ENCODE measurements at regions not wholly inside any gene's neighbourhood (a gene's known extent, or its start where the extent isn't known, plus 50 kb on each side); places are given as distances from the start of the nearest gene placed in this dataset.

- H3K4me3 ChIP-seq = no peak overlapping the region
- no peaks in the 10 kb centered on the region for H3K27me3 ChIP-seq (ENCODE audit: insufficient read depth, low read depth)
- no TSS peak for BruUV-seq (replicated peaks)
- no peaks in the 10 kb centered on the region for H3K79me2 ChIP-seq (ENCODE audit: low read depth)
- ChIA-PET POLR2A (ENCODE audit: unreplicated experiment) (no interaction called here), CTCF (no interaction called here)
- peaks cover 6% of the 10 kb centered on the region; the same call in 1 of the 2 replicates for H3K4me1 ChIP-seq (replicated peaks; ENCODE audit: insufficient read depth)
- H3F3A ChIP-seq (ENCODE audit: insufficient read depth, low read depth) = no peaks in the 10 kb centered on the region
- DNase-seq = no peak
- no peaks in the 10 kb centered on the region for H3K36me3 ChIP-seq (ENCODE audit: low read depth)
- intact Hi-C loops (cut with micrococcal nuclease; ENCODE audit: unreplicated experiment) = no loop called here
- H3K27ac ChIP-seq = no peak overlapping the region
- H2AFZ ChIP-seq = no peak overlapping the region
- H3K4me2 ChIP-seq = no peak overlapping the region
- no peaks in the 10 kb centered on the region for H4K20me1 ChIP-seq (ENCODE audit: insufficient read depth)
- 0 out of 2 replicates have a peak, but pooled peaks cover 3% of the 10 kb centered on the region for H3K9me2 ChIP-seq (ENCODE audit: insufficient read depth)
- TF ChIP-seq CTCF (conservative IDR thresholded peaks at IDR 0.05) (no peak), EZH2 (IDR thresholded peaks at IDR 0.05; ENCODE audit: low read depth) (no peak)
- no peaks in the 10 kb centered on the region for H3K9me3 ChIP-seq (ENCODE audit: insufficient read depth, low read depth)
Measured at GRCh38 chr7:26070290-26070689, 81.7 kb upstream of the NFE2L3 start.

- intact Hi-C loops (cut with micrococcal nuclease; ENCODE audit: unreplicated experiment) = no loop called here
- no peaks in the 10 kb centered on the region for H3K27me3 ChIP-seq (ENCODE audit: insufficient read depth, low read depth)
- H3K4me2 ChIP-seq = no peak overlapping the region
- no peaks in the 10 kb centered on the region for H3F3A ChIP-seq (ENCODE audit: insufficient read depth, low read depth)
- no TSS peak for BruUV-seq (replicated peaks)
- CTCF ChIA-PET = no interaction called here
- H3K79me2 ChIP-seq (ENCODE audit: low read depth) = no peaks in the 10 kb centered on the region
- POLR2A ChIA-PET (ENCODE audit: unreplicated experiment) = no interaction called here
- no peak for TF ChIP-seq CTCF (conservative IDR thresholded peaks at IDR 0.05)
- H3K9me2 ChIP-seq (ENCODE audit: insufficient read depth) = 0 out of 2 replicates have a peak, but pooled peaks cover 3% of the 10 kb centered on the region
- no peaks in the 10 kb centered on the region for H4K20me1 ChIP-seq (ENCODE audit: insufficient read depth)
- H3K27ac ChIP-seq = no peak overlapping the region
- no peak for DNase-seq
- H3K36me3 ChIP-seq (ENCODE audit: low read depth) = no peaks in the 10 kb centered on the region
- no peak overlapping the region for H2AFZ ChIP-seq
- peaks cover 6% of the 10 kb centered on the region; the same call in 1 of the 2 replicates for H3K4me1 ChIP-seq (replicated peaks; ENCODE audit: insufficient read depth)
- no peaks in the 10 kb centered on the region for H3K9me3 ChIP-seq (ENCODE audit: insufficient read depth, low read depth)
- H3K4me3 ChIP-seq = no peak overlapping the region
Measured at GRCh38 chr7:26071622-26072456, 80.2 kb upstream of the NFE2L3 start.

GRCh38 chr7:26073041-26073440 is 79.0 kb upstream of the NFE2L3 start:
- no peaks in the 10 kb centered on the region for H3K27me3 ChIP-seq (ENCODE audit: insufficient read depth, low read depth)
- no peak overlapping the region for H3K4me2 ChIP-seq
- H3K9me2 ChIP-seq (ENCODE audit: insufficient read depth) = 0 out of 2 replicates have a peak, but pooled peaks cover 3% of the 10 kb centered on the region
- H3F3A ChIP-seq (ENCODE audit: insufficient read depth, low read depth) = no peaks in the 10 kb centered on the region
- H3K4me3 ChIP-seq = no peak overlapping the region
- BruUV-seq (replicated peaks) = no TSS peak
- H2AFZ ChIP-seq = no peak overlapping the region
- peaks cover 9% of the 10 kb centered on the region; the same call in 1 of the 2 replicates for H3K4me1 ChIP-seq (replicated peaks; ENCODE audit: insufficient read depth)
- no peak for TF ChIP-seq EZH2 (IDR thresholded peaks at IDR 0.05; ENCODE audit: low read depth)
- no peak for TF ChIP-seq CTCF (conservative IDR thresholded peaks at IDR 0.05)
- POLR2A ChIA-PET (ENCODE audit: unreplicated experiment) = no interaction called here
- H4K20me1 ChIP-seq (ENCODE audit: insufficient read depth) = no peaks in the 10 kb centered on the region
- CTCF ChIA-PET = no interaction called here
- no peak overlapping the region for H3K27ac ChIP-seq
- H3K36me3 ChIP-seq (ENCODE audit: low read depth) = no peaks in the 10 kb centered on the region
- no peaks in the 10 kb centered on the region for H3K9me3 ChIP-seq (ENCODE audit: insufficient read depth, low read depth)
- DNase-seq = no peak
- no peaks in the 10 kb centered on the region for H3K79me2 ChIP-seq (ENCODE audit: low read depth)
- intact Hi-C loops (cut with micrococcal nuclease; ENCODE audit: unreplicated experiment) = no loop called here
